Transverse colon (tissue), 4 donors: ENCODE measurements at regions not wholly inside any gene's neighbourhood (a gene's known extent, or its start where the extent isn't known, plus 50 kb on each side); places are given as distances from the start of the nearest gene placed in this dataset.

Source experiments
- DNase-seq: peaks from one replicate; pipeline ENCODE4 v3.0.0-alpha.2; 2019
- H3K27ac ChIP-seq, 4 donors: fragments of 200-600 bp; sonication (generic); 2 replicates each; pipeline ENCODE4 v1.5.1; 2016 to 2018; ENCODE audit warnings: inconsistent platforms in 4 of 4
- H3K27me3 ChIP-seq: fragments of 200-600 bp; sonication (generic); 2 replicates; pipeline ENCODE4 v1.5.1; 2017; ENCODE audit warnings: inconsistent platforms
- H3K36me3 ChIP-seq, 4 donors: fragments of 200-600 bp; sonication (generic); 2 replicates each; pipeline ENCODE4 v1.5.1; 2017 to 2019; ENCODE audit warnings: inconsistent platforms in 4 of 4
- H3K4me1 ChIP-seq, 4 donors: fragments of 200-600 bp; sonication (generic); 2 replicates each; pipeline ENCODE4 v1.5.1; 2017 to 2020; ENCODE audit warnings: inconsistent platforms in 4 of 4
- H3K4me3 ChIP-seq, 4 donors: fragments of 200-600 bp; sonication (generic); 1 replicate in 1 of 4; 2 replicates in 3 of 4; pipeline versions ENCODE4 v1.5.1 to v1.6.1; 2017 to 2019; ENCODE audit warnings: inconsistent platforms in 4 of 4
- H3K9me3 ChIP-seq, 2 donors: fragments of 200-600 bp; sonication (generic); 2 replicates each; pipeline ENCODE4 v1.5.1; 2017 to 2019; ENCODE audit warnings: inconsistent platforms in 2 of 2
- EP300 ChIP-seq: sonication (generic); formaldehyde crosslinking; IDR thresholded peaks from one replicate; pipeline ENCODE4 v1.6.1; 2017; ENCODE audit warnings: antibody characterized with exemption, low read depth
- POLR2A ChIP-seq: fragments of 450-650 bp; IDR thresholded peaks from one replicate; pipeline ENCODE4 v1.6.1; 2016; ENCODE audit warnings: antibody characterized with exemption, mild to moderate bottlenecking, moderate library complexity
- POLR2AphosphoS5 ChIP-seq, 3 donors: sonication (generic); formaldehyde crosslinking; IDR thresholded peaks; one replicate each; pipeline ENCODE4 v1.6.1; 2016; ENCODE audit warnings: antibody characterized with exemption in 3 of 3
- WGBS, 2 donors: methylation state at CpG; one replicate each; pipeline ENCODE4 v1.1.5; 2018; ENCODE audit warnings: low coverage in 1 of 2; 5-methylcytosine and 5-hydroxymethylcytosine counted together
- in situ Hi-C, 4 donors: fragments of 200-750 bp; cut with MboI; loops; one replicate each; pipeline versions ENCODE4 v1.15.0 to v1.15.1; 2017; ENCODE audit warnings: low sequenced_read_pairs in 3 of 4, low pct_ligation_motif_present in 1 of 4, low pct_unique_long_range_greater_than_20kb in 1 of 4
- intact Hi-C: fragments of 100-400 bp; cut with DNase I; formaldehyde crosslinking; loops from one replicate; pipeline ENCODE4 v1.15.1; 2023; ENCODE audit warnings: low total_unique reads
- TF ChIP-seq, protein P1 (sequence below), 5 experiments: fragments of 200-600 bp in 3 of 5; fragments of 450-650 bp in 2 of 5; sonication (generic) in 3 of 5; IDR thresholded peaks; 1 replicate in 2 of 5; 2 replicates in 3 of 5; pipeline ENCODE4 v1.5.1; 2016 to 2017; ENCODE audit warnings: antibody characterized with exemption in 5 of 5, inconsistent platforms in 3 of 5, mild to moderate bottlenecking in 2 of 5, moderate library complexity in 1 of 5

DNA sequence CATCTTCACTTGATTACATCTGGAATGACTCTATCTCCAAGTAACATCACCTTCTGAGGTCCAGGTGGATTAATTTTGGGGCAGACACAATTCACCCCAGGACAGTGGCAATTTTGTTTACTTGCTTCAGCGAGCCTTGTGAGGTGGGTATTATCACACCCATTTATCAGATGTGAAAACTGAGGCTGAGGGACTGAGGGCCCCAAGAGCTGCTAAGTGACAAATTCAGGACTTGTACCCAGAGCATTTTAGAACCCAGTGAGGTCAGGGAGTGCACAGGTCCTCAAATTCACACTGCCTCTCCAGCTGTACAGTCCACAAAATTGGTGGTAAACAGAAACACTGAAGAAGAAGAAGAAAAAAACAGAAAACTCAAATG, 125.2 kb upstream of the PMEPA1 start:
- Histone ChIP-seq H3K4me3 (no peak overlapping the region), H3K27ac (no peak overlapping the region), H3K36me3 (no peaks in the 10 kb centered on the region), H3K9me3 (no peaks in the 10 kb centered on the region), H3K27me3 (no peaks in the 10 kb centered on the region), H3K4me1 (peaks cover 0 to 6% (median 0%) of the 10 kb centered on the region in 4 donors)
- no peak for TF ChIP-seq POLR2A
- TF ChIP-seq, protein P1, sequence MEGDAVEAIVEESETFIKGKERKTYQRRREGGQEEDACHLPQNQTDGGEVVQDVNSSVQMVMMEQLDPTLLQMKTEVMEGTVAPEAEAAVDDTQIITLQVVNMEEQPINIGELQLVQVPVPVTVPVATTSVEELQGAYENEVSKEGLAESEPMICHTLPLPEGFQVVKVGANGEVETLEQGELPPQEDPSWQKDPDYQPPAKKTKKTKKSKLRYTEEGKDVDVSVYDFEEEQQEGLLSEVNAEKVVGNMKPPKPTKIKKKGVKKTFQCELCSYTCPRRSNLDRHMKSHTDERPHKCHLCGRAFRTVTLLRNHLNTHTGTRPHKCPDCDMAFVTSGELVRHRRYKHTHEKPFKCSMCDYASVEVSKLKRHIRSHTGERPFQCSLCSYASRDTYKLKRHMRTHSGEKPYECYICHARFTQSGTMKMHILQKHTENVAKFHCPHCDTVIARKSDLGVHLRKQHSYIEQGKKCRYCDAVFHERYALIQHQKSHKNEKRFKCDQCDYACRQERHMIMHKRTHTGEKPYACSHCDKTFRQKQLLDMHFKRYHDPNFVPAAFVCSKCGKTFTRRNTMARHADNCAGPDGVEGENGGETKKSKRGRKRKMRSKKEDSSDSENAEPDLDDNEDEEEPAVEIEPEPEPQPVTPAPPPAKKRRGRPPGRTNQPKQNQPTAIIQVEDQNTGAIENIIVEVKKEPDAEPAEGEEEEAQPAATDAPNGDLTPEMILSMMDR (IDR thresholded peaks at IDR 0.05), result no peak
- TF ChIP-seq POLR2AphosphoS5 (IDR thresholded peaks at IDR 0.05), result no peak
- no peak for TF ChIP-seq EP300
- in situ Hi-C loops, result no loop called here
- DNase-seq, result no peak
- intact Hi-C loops, result no loop called here
- 94% methylated on average over 1 of the region's 1 CpG; no CpG with 5 or more reads in 1 of the 2 donors for WGBS, 2 donors

DNA sequence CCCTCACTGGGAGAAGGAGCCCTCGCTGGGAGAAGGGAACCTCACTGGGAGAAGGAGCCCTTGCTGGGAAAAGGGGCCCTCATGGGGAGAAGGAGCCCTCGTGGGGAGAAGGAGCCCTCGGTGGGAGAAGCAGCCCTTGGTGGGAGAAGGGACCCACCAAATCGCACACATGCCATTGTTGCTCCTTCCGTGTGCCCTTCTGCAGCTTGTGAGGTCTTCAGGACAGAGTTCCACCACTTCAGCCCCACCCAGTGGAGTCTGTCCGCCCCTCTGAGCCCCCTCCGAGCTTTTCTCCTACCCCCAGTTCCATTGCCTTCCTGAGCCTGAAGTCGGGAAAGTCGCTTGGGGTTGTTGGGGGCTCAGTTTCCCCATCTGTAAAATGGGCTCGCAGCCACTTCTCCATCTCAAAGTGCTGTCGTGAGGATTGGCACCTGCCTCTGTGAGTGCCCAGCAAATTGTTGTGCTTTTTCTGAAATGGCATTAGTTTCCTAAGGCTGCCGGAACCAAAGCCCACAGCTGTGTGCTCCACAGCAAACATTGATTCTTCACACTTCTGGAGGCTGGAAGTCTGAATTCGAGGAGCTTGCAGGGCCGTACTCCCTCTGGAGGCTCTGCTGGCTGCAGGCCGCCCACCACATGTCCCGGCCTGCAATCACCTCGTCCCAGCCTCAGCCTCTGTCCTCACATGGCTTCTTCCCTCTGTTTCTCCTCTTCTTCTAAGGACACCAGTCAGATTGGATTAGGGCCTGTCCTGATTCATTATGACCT, 124.7 kb upstream of the PMEPA1 start:
- DNase-seq, result no peak
- H3K27me3 ChIP-seq, result no peaks in the 10 kb centered on the region
- WGBS, 2 donors, result 81% methylated on average over 17 of the region's 17 CpGs; no CpG with 5 or more reads in 1 of the 2 donors
- H3K4me1 ChIP-seq, result peaks cover 0 to 6% (median 0%) of the 10 kb centered on the region in 4 donors
- H3K27ac ChIP-seq, result no peak overlapping the region
- intact Hi-C loops (no loop called here), in situ Hi-C loops (no loop called here)
- no peaks in the 10 kb centered on the region for H3K9me3 ChIP-seq
- H3K4me3 ChIP-seq, result no peak overlapping the region
- no peaks in the 10 kb centered on the region for H3K36me3 ChIP-seq
- no peak for TF ChIP-seq POLR2A
- TF ChIP-seq, protein P1 (IDR thresholded peaks at IDR 0.05), result no peak
- TF ChIP-seq POLR2AphosphoS5 (IDR thresholded peaks at IDR 0.05), result no peak
- TF ChIP-seq EP300, result no peak

DNA sequence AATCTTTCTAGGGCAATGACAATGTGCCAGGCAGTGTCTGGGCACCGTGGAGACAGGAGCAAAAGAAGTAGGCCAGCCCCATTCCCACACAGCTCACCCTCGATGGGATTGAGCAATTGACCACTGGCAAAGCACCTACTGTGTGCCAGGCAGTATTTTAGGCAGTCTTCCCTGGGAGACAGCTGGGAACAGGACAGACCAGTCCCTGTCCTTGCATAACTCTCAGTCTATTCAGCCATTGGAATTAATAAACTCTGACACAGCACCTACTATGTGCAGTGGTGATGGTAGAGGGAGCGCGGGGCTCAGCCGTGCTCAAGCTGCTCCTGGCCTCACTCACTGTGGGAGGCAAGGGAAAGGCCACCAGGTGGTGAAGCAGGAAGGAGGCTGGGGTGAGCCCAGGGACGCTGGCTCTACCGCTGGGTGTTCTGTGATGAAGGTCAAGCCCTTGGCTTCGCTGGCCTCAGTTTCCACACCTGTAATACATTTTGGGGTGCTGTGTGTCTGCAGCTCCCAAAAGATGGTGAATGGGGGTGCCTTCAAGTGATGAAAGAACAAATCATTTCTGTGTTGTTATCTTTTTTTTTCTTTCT, 122.3 kb upstream of the PMEPA1 start:
- no peak overlapping the region for H3K4me3 ChIP-seq
- 80 to 83% methylated on average over 4 to 8 of the region's 8 CpGs for WGBS, 2 donors
- in situ Hi-C loops (no loop called here), intact Hi-C loops (no loop called here)
- no peaks in the 10 kb centered on the region for H3K9me3 ChIP-seq
- H3K27ac ChIP-seq, result no peak overlapping the region
- H3K36me3 ChIP-seq, result no peaks in the 10 kb centered on the region
- TF ChIP-seq POLR2A (no peak), POLR2AphosphoS5 (IDR thresholded peaks at IDR 0.05) (no peak), EP300 (no peak)
- TF ChIP-seq, protein P1 (IDR thresholded peaks at IDR 0.05), result no peak
- no peak for DNase-seq
- H3K4me1 ChIP-seq, result no peaks in the 10 kb centered on the region
- no peaks in the 10 kb centered on the region for H3K27me3 ChIP-seq

DNA sequence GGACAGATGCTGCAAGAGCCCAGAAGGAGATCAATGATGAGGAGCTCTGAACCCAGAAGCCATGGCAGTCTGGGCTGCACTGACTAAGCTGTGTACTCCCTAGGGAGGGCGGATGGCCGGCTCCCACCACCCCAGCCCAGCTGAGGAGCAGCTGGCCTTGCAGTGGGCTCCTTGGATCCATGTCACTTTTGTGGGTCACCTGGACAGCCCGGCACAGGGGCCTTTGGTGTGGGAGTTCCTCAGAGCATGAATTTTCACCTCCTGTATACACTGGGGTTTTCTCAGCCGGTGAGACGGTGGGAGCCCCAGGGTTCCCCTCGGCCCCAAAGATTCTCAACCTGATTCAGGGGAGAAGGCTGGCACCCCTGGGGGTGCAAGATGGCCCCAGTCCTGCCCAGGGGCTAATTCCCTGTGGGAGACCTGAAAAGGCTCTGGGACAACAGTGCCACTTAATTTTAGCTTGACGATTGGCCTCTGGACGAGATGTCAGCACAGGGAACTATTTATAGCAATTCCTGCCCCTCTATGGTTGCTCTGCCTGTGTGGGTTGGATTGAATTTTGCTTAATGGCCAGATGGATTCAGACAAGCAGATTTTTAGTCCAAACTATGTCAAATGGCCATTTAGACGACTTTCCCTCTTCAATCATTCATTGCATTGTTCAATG, 121.6 kb upstream of the PMEPA1 start:
- Histone ChIP-seq H3K27me3 (no peaks in the 10 kb centered on the region), H3K9me3 (no peaks in the 10 kb centered on the region), H3K4me1 (no peaks in the 10 kb centered on the region), H3K27ac (no peak overlapping the region), H3K4me3 (no peak overlapping the region), H3K36me3 (no peaks in the 10 kb centered on the region)
- WGBS, 2 donors, result 73% methylated on average over 9 of the region's 9 CpGs; no CpG with 5 or more reads in 1 of the 2 donors
- TF ChIP-seq, protein P1 (IDR thresholded peaks at IDR 0.05), result no peak
- no peak for TF ChIP-seq EP300
- TF ChIP-seq POLR2AphosphoS5 (IDR thresholded peaks at IDR 0.05), result no peak
- TF ChIP-seq POLR2A, result no peak
- in situ Hi-C loops (no loop called here), intact Hi-C loops (no loop called here)
- DNase-seq, result no peak
